NCI-H82 (cell line): ENCODE measurements at regions not wholly inside any gene's neighbourhood (a gene's known extent, or its start where the extent isn't known, plus 50 kb on each side); places are given as distances from the start of the nearest gene placed in this dataset.
A peak's percentile ranks its signal among the peaks of the same experiment; 100 is the strongest.
"Not testable (repeated sequence)": the region's sequence is repeated elsewhere in the genome, so short reads cannot be mapped to it uniquely, and the experiment has no call there.

Experiments used
- DNase-seq: peaks from one replicate; lab custom pipeline; 2025; lab: John Stamatoyannopoulos, UW

DNA sequence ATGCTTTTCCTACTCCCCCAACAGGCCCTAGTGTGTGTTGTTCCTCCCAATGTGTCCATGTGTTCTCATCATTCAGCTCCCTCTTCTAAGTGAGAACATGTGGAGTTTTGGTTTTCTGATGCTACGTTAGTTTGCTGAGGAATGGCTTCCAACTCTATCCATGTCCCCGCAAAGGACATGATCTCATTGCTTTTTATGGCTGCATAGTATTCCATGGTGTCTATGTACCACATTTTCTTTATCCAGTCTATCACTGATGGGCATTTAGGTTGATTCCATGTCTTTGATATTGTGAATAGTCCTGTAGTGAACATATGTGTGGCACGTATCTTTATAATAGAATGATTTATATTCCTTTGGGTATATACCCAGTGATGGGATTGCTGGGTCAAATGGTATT is 72.5 kb upstream of the CCNY start:
- not testable (repeated sequence) for DNase-seq

- not testable (repeated sequence) for DNase-seq
Observed at GRCh38 chr10:35264636-35265035, 71.7 kb upstream of the CCNY start.

DNA sequence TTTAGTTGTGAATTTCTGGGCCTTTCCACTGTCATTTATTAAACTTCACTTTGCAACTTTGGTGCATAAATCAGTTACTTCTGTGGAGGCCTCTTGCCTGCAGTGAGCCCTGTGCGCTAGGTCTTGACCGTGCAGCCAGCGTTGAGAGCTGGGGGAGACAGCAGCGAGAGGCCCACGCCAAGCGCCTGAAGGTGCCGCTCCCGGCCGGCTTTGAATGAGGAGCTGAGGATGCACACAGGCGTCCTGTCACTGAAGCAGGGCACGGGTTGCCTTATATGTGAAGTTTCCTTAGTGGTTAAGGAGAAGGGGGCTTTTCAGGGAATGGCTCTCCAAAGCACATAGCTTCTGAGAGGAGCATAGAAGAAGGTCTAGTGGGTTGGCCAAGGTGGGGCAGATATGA is 70.9 kb upstream of the CCNY start:
- no peak for DNase-seq

DNA sequence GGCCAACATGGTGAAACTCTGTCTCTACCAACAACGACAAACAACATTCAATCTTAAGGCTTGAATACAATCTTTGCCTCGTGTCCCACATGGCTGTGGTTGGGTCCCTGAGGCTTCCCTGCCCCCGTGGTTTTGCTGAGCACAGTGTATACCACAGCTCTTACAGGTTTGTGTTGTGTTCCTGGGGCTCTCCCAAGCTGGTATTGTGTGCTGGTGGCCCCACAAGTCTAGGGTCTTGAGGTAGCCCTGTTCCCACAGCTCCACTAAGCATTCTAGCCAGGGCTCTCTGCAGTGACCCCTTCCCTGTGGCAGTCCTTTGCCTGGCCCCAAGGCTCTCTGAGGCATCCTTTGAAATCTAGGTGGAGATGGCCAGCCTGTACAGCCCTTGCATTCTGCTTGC is 68.0 kb upstream of the CCNY start:
- no peak for DNase-seq

- DNase-seq: peak; percentile 18
Observed at GRCh38 chr10:35268791-35269257, 67.5 kb upstream of the CCNY start.

DNA sequence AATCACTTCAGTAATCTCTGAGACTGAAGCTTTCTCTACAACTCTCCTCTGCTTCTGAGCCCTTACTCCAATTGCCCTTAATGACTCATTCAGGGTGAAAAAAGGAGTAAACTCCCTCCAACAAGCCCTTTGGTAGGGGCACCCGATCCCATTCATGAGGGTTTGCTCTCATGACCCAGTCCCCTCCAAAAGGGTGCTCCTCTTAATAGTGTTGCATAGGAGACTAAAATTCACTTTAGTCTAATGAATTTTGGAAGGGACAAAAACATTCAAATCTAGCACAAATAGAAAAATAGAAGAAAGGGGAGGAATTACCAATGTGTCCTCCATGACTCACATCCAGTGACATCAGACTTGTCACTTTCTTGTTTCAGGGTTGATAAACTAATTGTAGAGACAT is 66.2 kb upstream of the CCNY start:
- DNase-seq: no peak

- peak; percentile 90 for DNase-seq
Observed at GRCh38 chr10:35271086-35271858, 65.0 kb upstream of the CCNY start.

GRCh38 chr10:35271859-35272165 is 64.5 kb upstream of the CCNY start:
- DNase-seq: not testable (repeated sequence)

GRCh38 chr10:35272401-35272800 is 63.9 kb upstream of the CCNY start:
- not testable (repeated sequence) for DNase-seq

- DNase-seq: not testable (repeated sequence)
Observed at GRCh38 chr10:35273994-35274393, 62.3 kb upstream of the CCNY start.

- peak; percentile 96 for DNase-seq
Observed at GRCh38 chr10:35274498-35275060, 61.7 kb upstream of the CCNY start.

DNA sequence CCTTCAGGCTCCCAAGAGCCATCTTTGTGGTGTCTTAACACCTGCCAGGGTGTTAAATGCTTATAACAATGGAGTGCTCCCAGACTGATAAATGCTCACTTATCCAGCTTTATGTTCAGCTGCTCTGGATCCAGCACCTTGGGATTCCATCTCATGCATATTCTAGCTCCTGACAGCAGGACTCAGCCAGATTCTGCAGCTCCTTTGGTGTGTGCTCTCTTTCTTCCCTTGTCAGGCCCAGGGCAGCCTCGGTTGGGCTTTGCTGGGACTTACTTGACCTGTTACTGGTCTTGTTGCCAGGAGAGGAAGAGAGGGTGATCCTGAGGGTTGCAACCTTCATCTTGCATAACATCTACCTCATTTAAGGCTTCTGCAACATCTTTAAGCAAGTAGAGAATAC is 59.4 kb upstream of the CCNY start:
- DNase-seq: no peak

DNA sequence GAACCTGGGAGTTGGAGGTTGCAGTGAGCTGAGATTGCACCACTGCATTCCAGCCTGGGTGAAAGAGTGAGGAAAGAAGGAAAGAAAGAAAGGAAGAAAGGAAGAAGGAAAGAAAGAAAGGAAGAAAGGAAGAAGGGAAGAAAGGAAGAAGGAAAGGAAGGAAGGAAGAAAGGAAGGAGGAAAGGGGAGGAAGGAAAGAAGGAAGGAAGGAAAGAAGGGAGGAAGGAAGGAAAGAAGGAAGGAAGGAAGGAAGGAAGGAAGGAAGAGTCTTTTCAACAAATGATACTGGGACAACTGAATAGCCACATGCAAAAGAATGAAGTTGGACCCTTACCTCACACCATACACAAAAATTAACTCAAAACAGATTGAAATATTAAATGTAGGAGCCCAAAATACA is 56.1 kb upstream of the CCNY start:
- DNase-seq: not testable (repeated sequence)
